GM23338 (cell line): ENCODE measurements at regions not wholly inside any gene's neighbourhood (a gene's known extent, or its start where the extent isn't known, plus 50 kb on each side); places are given as distances from the start of the nearest gene placed in this dataset.
A peak's percentile ranks its signal among the peaks of the same experiment; 100 is the strongest.

ENCODE experiments used
- ATAC-seq: fragments of 200-7000 bp; cut with Tn5 transposase; 3 replicates; pipeline ENCODE4 v1.9.1; 2020
- DNase-seq: peaks from one replicate; pipeline ENCODE4 v3.0.0-alpha.2; 2015; ENCODE audit warnings: low spot score
- H2AFZ ChIP-seq: fragments of 200-600 bp; sonication (generic); 2 replicates; pipeline ENCODE4 v1.8.0; 2016; ENCODE audit warnings: antibody characterized with exemption, mild to moderate bottlenecking, moderate library complexity
- H3F3A ChIP-seq: fragments of 200-600 bp; sonication (generic); replicated peaks from 2 replicates; pipeline ENCODE4 v1.8.0; 2017; ENCODE audit warnings: antibody characterized with exemption, mixed run types, low read depth
- H3K27ac ChIP-seq: fragments of 200-600 bp; sonication (generic); 2 replicates; pipeline ENCODE4 v1.6.1; 2016; ENCODE audit warnings: low read depth
- H3K27me3 ChIP-seq: fragments of 200-600 bp; sonication (generic); 2 replicates; pipeline ENCODE4 v1.8.0; 2016; ENCODE audit warnings: mild to moderate bottlenecking, mixed run types, moderate library complexity; ENCODE audit not compliant: insufficient read depth
- H3K36me3 ChIP-seq: fragments of 200-600 bp; sonication (generic); 2 replicates; pipeline ENCODE4 v1.8.0; 2016; ENCODE audit warnings: mild to moderate bottlenecking; ENCODE audit not compliant: insufficient read depth
- H3K4me1 ChIP-seq: fragments of 200-600 bp; sonication (generic); 2 replicates; pipeline ENCODE4 v1.8.0; 2016; ENCODE audit warnings: mild to moderate bottlenecking, moderate library complexity; ENCODE audit not compliant: insufficient read depth
- H3K4me2 ChIP-seq: fragments of 200-600 bp; sonication (generic); 2 replicates; pipeline ENCODE4 v1.7.1; 2017; ENCODE audit warnings: mixed run types
- H3K4me3 ChIP-seq: fragments of 200-600 bp; sonication (generic); 2 replicates; pipeline ENCODE4 v1.6.1; 2016; ENCODE audit warnings: mixed run types
- H3K79me2 ChIP-seq: fragments of 200-600 bp; sonication (generic); replicated peaks from 2 replicates; pipeline ENCODE4 v1.8.0; 2017; ENCODE audit warnings: mild to moderate bottlenecking; ENCODE audit not compliant: insufficient read depth
- H3K9me2 ChIP-seq: fragments of 200-600 bp; sonication (generic); 2 replicates; pipeline ENCODE4 v1.8.0; 2017; ENCODE audit not compliant: insufficient read depth
- H4K20me1 ChIP-seq: fragments of 200-600 bp; sonication (generic); replicated peaks from 2 replicates; pipeline ENCODE4 v1.8.0; 2017; ENCODE audit warnings: mild to moderate bottlenecking; ENCODE audit not compliant: insufficient read depth
- H3K27ac Mint-ChIP-seq: 2 replicates; pipeline ENCODE4 v1.8.0; 2020; ENCODE audit warnings: inconsistent platforms, mild to moderate bottlenecking, moderate library complexity, mixed read lengths
- H3K27me3 Mint-ChIP-seq: 3 replicates; pipeline ENCODE4 v1.8.0; 2022; ENCODE audit warnings: low read depth, mild to moderate bottlenecking, moderate library complexity, mixed read lengths, inconsistent platforms; ENCODE audit not compliant: insufficient read depth, poor library complexity
- H3K36me3 Mint-ChIP-seq: 3 replicates; pipeline ENCODE4 v1.8.0; 2021; ENCODE audit warnings: low read depth, mild to moderate bottlenecking, inconsistent platforms, moderate library complexity, mixed read lengths
- H3K4me1 Mint-ChIP-seq: 3 replicates; pipeline ENCODE4 v1.8.0; 2020; ENCODE audit warnings: mild to moderate bottlenecking, inconsistent platforms, mixed read lengths
- H3K4me3 Mint-ChIP-seq: 3 replicates; pipeline ENCODE4 v1.8.0; 2021; ENCODE audit warnings: moderate library complexity, mild to moderate bottlenecking, inconsistent platforms, mixed read lengths
- H3K9me3 Mint-ChIP-seq: 3 replicates; pipeline ENCODE4 v1.8.0; 2020; ENCODE audit warnings: moderate library complexity, mild to moderate bottlenecking, inconsistent platforms, mixed read lengths
- CREB1 ChIP-seq: fragments of 250-450 bp; sonication (Bioruptor Pico); IDR thresholded peaks from 2 replicates; pipeline ENCODE4 v1.5.0; 2020; ENCODE audit warnings: low read depth, mild to moderate bottlenecking, moderate library complexity
- CTCF ChIP-seq, 2 experiments: fragments of 200-600 bp in 1 of 2; sonication (generic) in 1 of 2; conservative IDR thresholded peaks; 2 replicates each; pipeline versions ENCODE4 v1.5.1 to v1.6.1; 2016 to 2017; ENCODE audit warnings: antibody characterized with exemption in 2 of 2, low read depth in 2 of 2, mild to moderate bottlenecking in 2 of 2, moderate library complexity in 1 of 2
- ETS1 ChIP-seq: IDR thresholded peaks from 2 replicates; pipeline ENCODE4 v1.6.1; 2016; ENCODE audit warnings: antibody characterized with exemption
- EZH2 ChIP-seq: fragments of 200-600 bp; sonication (generic); IDR thresholded peaks from one replicate; pipeline ENCODE4 v1.8.0; 2017; ENCODE audit warnings: antibody characterized with exemption, mild to moderate bottlenecking, low read depth; ENCODE audit not compliant: unreplicated experiment
- EZH2phosphoT487 ChIP-seq: fragments of 200-600 bp; sonication (generic); IDR thresholded peaks from one replicate; pipeline ENCODE4 v1.8.1; 2018; ENCODE audit warnings: antibody characterized with exemption; ENCODE audit not compliant: unreplicated experiment
- NANOG ChIP-seq: IDR thresholded peaks from 2 replicates; pipeline ENCODE4 v1.6.1; 2016; ENCODE audit warnings: antibody characterized with exemption, borderline replicate concordance
- POLR2AphosphoS5 ChIP-seq: IDR thresholded peaks from 2 replicates; pipeline ENCODE4 v1.6.1; 2016; ENCODE audit warnings: antibody characterized with exemption, low read depth
- REST ChIP-seq: IDR thresholded peaks from one replicate; pipeline ENCODE4 v1.6.1; 2018; ENCODE audit warnings: antibody characterized with exemption; ENCODE audit not compliant: unreplicated experiment
- STAT1 ChIP-seq: IDR thresholded peaks from one replicate; pipeline ENCODE4 v1.6.1; 2016; ENCODE audit warnings: antibody characterized with exemption; ENCODE audit not compliant: unreplicated experiment
- ZNF114 ChIP-seq: fragments of 250-450 bp; sonication (Bioruptor Pico); IDR thresholded peaks from 2 replicates; pipeline ENCODE4 v1.5.0; 2020; ENCODE audit warnings: mild to moderate bottlenecking, moderate library complexity
- ZNF331 ChIP-seq: fragments of 250-450 bp; sonication (Bioruptor Pico); IDR thresholded peaks from 2 replicates; pipeline ENCODE4 v1.5.0; 2020; ENCODE audit warnings: low read depth, mild to moderate bottlenecking, moderate library complexity
- ZNF462 ChIP-seq: fragments of 250-450 bp; sonication (Bioruptor Pico); IDR thresholded peaks from 2 replicates; pipeline ENCODE4 v1.5.0; 2020; ENCODE audit warnings: mild to moderate bottlenecking, moderate library complexity

- H4K20me1 ChIP-seq, result no peaks in the 10 kb centered on the region
- no peaks in the 10 kb centered on the region for H3F3A ChIP-seq
- Mint-ChIP-seq H3K27ac (no peak overlapping the region), H3K27me3 (no peaks in the 10 kb centered on the region), H3K4me3 (no peak overlapping the region), H3K36me3 (no peaks in the 10 kb centered on the region), H3K4me1 (peaks cover 5% of the 10 kb centered on the region; the same call in 2 of the 3 replicates), H3K9me3 (peaks cover 6% of the 10 kb centered on the region; the same call in 1 of the 3 replicates)
- H3K27me3 ChIP-seq, result no peaks in the 10 kb centered on the region
- H3K79me2 ChIP-seq, result no peaks in the 10 kb centered on the region
- no peak overlapping the region for H3K4me3 ChIP-seq
- H3K9me2 ChIP-seq, result no peaks in the 10 kb centered on the region
- H3K27ac ChIP-seq, result no peak overlapping the region
- ATAC-seq, result no peak
- no peak for DNase-seq
- no peak for TF ChIP-seq CTCF (conservative IDR thresholded peaks at IDR 0.05; ENCODE audit: low read depth in 2 of 2)
- TF ChIP-seq REST, result no peak
- TF ChIP-seq POLR2AphosphoS5, result no peak
- TF ChIP-seq NANOG, result no peak
- no peak for TF ChIP-seq ZNF331 (CRISPR knock-in tag)
- TF ChIP-seq STAT1, result no peak
- TF ChIP-seq ETS1, result no peak
- TF ChIP-seq ZNF114 (CRISPR knock-in tag), result no peak
- no peak for TF ChIP-seq CREB1
- no peak for TF ChIP-seq EZH2
- TF ChIP-seq ZNF462 (CRISPR knock-in tag), result no peak
- no peak for TF ChIP-seq EZH2phosphoT487
- H3K4me1 ChIP-seq, result no peaks in the 10 kb centered on the region
- peak overlapping the region; percentile 57 for H2AFZ ChIP-seq
- no peaks in the 10 kb centered on the region for H3K36me3 ChIP-seq
- no peak overlapping the region for H3K4me2 ChIP-seq
Observed at GRCh38 chr10:81013771-81014170, 476.1 kb downstream of the SH2D4B start.
